ENCODE measurements at regions not wholly inside any gene's neighbourhood (a gene's known extent, or its start where the extent isn't known, plus 50 kb on each side); places are given as distances from the start of the nearest gene placed in this dataset.

DNA sequence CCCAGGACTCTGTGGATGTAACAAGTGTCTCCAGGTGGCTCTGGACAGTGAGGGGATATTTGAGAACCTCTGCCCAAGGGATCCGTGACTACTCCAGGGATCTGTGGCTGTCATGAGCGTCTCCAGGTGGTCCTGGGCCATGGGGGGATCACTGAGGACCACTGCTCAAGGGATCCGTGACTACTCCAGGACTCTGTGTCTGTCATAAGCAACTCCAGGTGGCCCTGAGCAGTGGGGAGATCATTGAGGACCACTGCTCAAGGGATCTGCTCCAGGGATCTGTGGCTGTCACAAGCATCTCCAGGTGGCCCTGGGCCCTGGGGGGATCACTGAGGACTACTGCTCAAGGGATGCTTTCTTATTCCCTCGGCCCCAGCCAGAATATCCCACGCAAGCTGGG lies 133.2 kb upstream of the ADARB2 start:
- no peak overlapping the region for H3K27ac ChIP-seq (ENCODE audit: low read length in 2 of 2)
- no peak for ATAC-seq (ENCODE audit: low read depth)

DNA sequence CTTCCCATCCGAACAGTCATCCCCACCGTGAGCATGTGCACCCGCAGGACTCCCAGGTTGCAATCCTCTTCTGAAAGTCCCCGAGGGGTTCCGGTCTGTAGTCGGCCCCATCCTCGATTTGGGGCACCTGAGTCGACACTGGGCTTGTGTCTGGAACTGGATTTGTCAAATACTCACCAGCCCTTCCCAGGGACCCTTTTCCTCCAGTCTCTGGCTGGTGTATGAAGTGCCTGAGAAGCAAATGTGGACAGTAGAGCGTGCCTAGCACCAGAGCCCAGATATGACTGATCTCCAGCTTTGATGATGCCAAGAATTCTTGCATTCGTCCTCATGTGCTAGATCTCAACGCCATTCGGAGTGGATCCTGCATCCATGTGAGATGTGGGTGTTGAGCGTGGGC lies 132.5 kb upstream of the ADARB2 start:
- no peaks in the 10 kb centered on the region for H3K4me1 Mint-ChIP-seq
- Histone ChIP-seq H3K27ac (ENCODE audit: low read length in 2 of 2) (no peak overlapping the region), H2AFZ (ENCODE audit: insufficient read depth, low read depth, low read length, poor library complexity, severe bottlenecking) (no peak overlapping the region), H3K27me3 (replicated peaks in 1 of 4; ENCODE audit: control extremely low read depth in 1 of 4, control insufficient read depth in 3 of 4, insufficient read depth in 4 of 4, low read length in 3 of 4) (no peaks in the 10 kb centered on the region), H4K20me1 (ENCODE audit: control insufficient read depth, insufficient read depth, low read length, poor library complexity, severe bottlenecking) (no peaks in the 10 kb centered on the region), H3K36me3 (replicated peaks in 1 of 2; ENCODE audit: control extremely low read depth in 1 of 2, control insufficient read depth in 1 of 2, extremely low read depth in 1 of 2, insufficient read depth in 2 of 2, low read length in 1 of 2) (no peaks in the 10 kb centered on the region), H3K4me1 (ENCODE audit: control insufficient read depth in 2 of 2, insufficient read depth in 2 of 2, low read length in 2 of 2) (no peaks in the 10 kb centered on the region), H3K9me3 (ENCODE audit: control extremely low read depth in 1 of 3, control insufficient read depth in 2 of 3, insufficient read depth in 1 of 3, low read length in 2 of 3) (no peaks in the 10 kb centered on the region), H3K4me2 (replicated peaks; ENCODE audit: low read depth, low read length, poor library complexity, severe bottlenecking) (no peak overlapping the region), H3K79me2 (ENCODE audit: control insufficient read depth, insufficient read depth, low read length) (no peaks in the 10 kb centered on the region), H3K9ac (ENCODE audit: low read length) (no peak overlapping the region), H3K4me3 (ENCODE audit: control extremely low read depth in 1 of 5, extremely low read depth in 1 of 5, insufficient read depth in 1 of 5, low read depth in 2 of 5, low read length in 4 of 5) (no peak overlapping the region)
- no peak overlapping the region for H3K4me3 Mint-ChIP-seq
- no peaks in the 10 kb centered on the region for H3K9me3 Mint-ChIP-seq (ENCODE audit: insufficient read depth)
- H3K27ac Mint-ChIP-seq, result no peak overlapping the region
- 80% methylated on average over 12 of the region's 13 CpGs for WGBS (ENCODE audit: insufficient coverage)
- no peak for ATAC-seq (ENCODE audit: low read depth)
- POLR2A ChIA-PET, result no interaction called here
- TF ChIP-seq, protein P1, sequence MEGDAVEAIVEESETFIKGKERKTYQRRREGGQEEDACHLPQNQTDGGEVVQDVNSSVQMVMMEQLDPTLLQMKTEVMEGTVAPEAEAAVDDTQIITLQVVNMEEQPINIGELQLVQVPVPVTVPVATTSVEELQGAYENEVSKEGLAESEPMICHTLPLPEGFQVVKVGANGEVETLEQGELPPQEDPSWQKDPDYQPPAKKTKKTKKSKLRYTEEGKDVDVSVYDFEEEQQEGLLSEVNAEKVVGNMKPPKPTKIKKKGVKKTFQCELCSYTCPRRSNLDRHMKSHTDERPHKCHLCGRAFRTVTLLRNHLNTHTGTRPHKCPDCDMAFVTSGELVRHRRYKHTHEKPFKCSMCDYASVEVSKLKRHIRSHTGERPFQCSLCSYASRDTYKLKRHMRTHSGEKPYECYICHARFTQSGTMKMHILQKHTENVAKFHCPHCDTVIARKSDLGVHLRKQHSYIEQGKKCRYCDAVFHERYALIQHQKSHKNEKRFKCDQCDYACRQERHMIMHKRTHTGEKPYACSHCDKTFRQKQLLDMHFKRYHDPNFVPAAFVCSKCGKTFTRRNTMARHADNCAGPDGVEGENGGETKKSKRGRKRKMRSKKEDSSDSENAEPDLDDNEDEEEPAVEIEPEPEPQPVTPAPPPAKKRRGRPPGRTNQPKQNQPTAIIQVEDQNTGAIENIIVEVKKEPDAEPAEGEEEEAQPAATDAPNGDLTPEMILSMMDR (IDR thresholded peaks at IDR 0.05), result no peak
- no peak for TF ChIP-seq EZH2 (IDR thresholded peaks at IDR 0.05; ENCODE audit: borderline replicate concordance, insufficient read depth, low read depth, low read length, poor library complexity, severe bottlenecking)
- intact Hi-C loops (cut with micrococcal nuclease), result no loop called here
- CTCF ChIA-PET, result no interaction called here
- no peak for DNase-seq
- H3K27me3 Mint-ChIP-seq, result peaks cover 26% of the 10 kb centered on the region

More for the DNA sequence above, 133.2 kb upstream of the ADARB2 start:
- no peaks in the 10 kb centered on the region for H3K4me1 Mint-ChIP-seq
- WGBS (ENCODE audit: insufficient coverage), result 79% methylated on average over 4 of the region's 5 CpGs
- intact Hi-C loops (cut with micrococcal nuclease), result no loop called here
- Histone ChIP-seq H2AFZ (ENCODE audit: insufficient read depth, low read depth, low read length, poor library complexity, severe bottlenecking) (no peak overlapping the region), H3K4me2 (replicated peaks; ENCODE audit: low read depth, low read length, poor library complexity, severe bottlenecking) (no peak overlapping the region), H3K4me1 (ENCODE audit: control insufficient read depth in 2 of 2, insufficient read depth in 2 of 2, low read length in 2 of 2) (no peaks in the 10 kb centered on the region), H3K36me3 (replicated peaks in 1 of 2; ENCODE audit: control extremely low read depth in 1 of 2, control insufficient read depth in 1 of 2, extremely low read depth in 1 of 2, insufficient read depth in 2 of 2, low read length in 1 of 2) (no peaks in the 10 kb centered on the region), H3K27me3 (replicated peaks in 1 of 4; ENCODE audit: control extremely low read depth in 1 of 4, control insufficient read depth in 3 of 4, insufficient read depth in 4 of 4, low read length in 3 of 4) (no peaks in the 10 kb centered on the region), H3K9ac (ENCODE audit: low read length) (no peak overlapping the region), H3K4me3 (ENCODE audit: control extremely low read depth in 1 of 5, extremely low read depth in 1 of 5, insufficient read depth in 1 of 5, low read depth in 2 of 5, low read length in 4 of 5) (no peak overlapping the region), H3K9me3 (ENCODE audit: control extremely low read depth in 1 of 3, control insufficient read depth in 2 of 3, insufficient read depth in 1 of 3, low read length in 2 of 3) (peaks cover 0 to 3% (median 0%) of the 10 kb centered on the region in 3 donors), H4K20me1 (ENCODE audit: control insufficient read depth, insufficient read depth, low read length, poor library complexity, severe bottlenecking) (no peaks in the 10 kb centered on the region), H3K79me2 (ENCODE audit: control insufficient read depth, insufficient read depth, low read length) (no peaks in the 10 kb centered on the region)
- no peak overlapping the region for H3K27ac Mint-ChIP-seq
- TF ChIP-seq, protein P1 (IDR thresholded peaks at IDR 0.05), result no peak
- no peak for TF ChIP-seq EZH2 (IDR thresholded peaks at IDR 0.05; ENCODE audit: borderline replicate concordance, insufficient read depth, low read depth, low read length, poor library complexity, severe bottlenecking)
- ChIA-PET POLR2A (no interaction called here), CTCF (no interaction called here)
- peaks cover 21% of the 10 kb centered on the region for H3K27me3 Mint-ChIP-seq
- no peak overlapping the region for H3K4me3 Mint-ChIP-seq
- no peak for DNase-seq
- no peaks in the 10 kb centered on the region for H3K9me3 Mint-ChIP-seq (ENCODE audit: insufficient read depth)

Measured in B cell (primary cell).